Hepatocyte (in vitro differentiated cells): ENCODE measurements at regions not wholly inside any gene's neighbourhood (a gene's known extent, or its start where the extent isn't known, plus 50 kb on each side); places are given as distances from the start of the nearest gene placed in this dataset.

Experiments
- CTCF ChIP-seq: fragments of 200-600 bp; sonication (generic); IDR thresholded peaks from 2 replicates; pipeline ENCODE4 v1.5.1; 2016; ENCODE audit warnings: antibody characterized with exemption, mild to moderate bottlenecking; ENCODE audit not compliant: poor library complexity
- EZH2phosphoT487 ChIP-seq: fragments of 200-600 bp; sonication (generic); IDR thresholded peaks from one replicate; pipeline ENCODE4 v1.6.1; 2018; ENCODE audit warnings: antibody characterized with exemption, mild to moderate bottlenecking, low read depth, moderate library complexity; ENCODE audit not compliant: unreplicated experiment, severe bottlenecking

- TF ChIP-seq CTCF (no peak), EZH2phosphoT487 (no peak)
Observed at GRCh38 chr5:92907938-92908606, 672.9 kb downstream of the NR2F1-AS1 start.
